GM19468 (cell line): ENCODE measurements at regions not wholly inside any gene's neighbourhood (a gene's known extent, or its start where the extent isn't known, plus 50 kb on each side); places are given as distances from the start of the nearest gene placed in this dataset.
"Not testable (repeated sequence)": the region's sequence is repeated elsewhere in the genome, so short reads cannot be mapped to it uniquely, and the experiment has no call there.

Experiments
- ATAC-seq: cut with Tn5 transposase; IDR thresholded peaks from one replicate; pipeline ENCODE4 v1.9.1; 2021; ENCODE audit warnings: mild to moderate bottlenecking, moderate library complexity, moderate number of reproducible peaks; ENCODE audit not compliant: unreplicated experiment; ENCODE audit errors: extremely low read depth

GRCh38 chr1:70737125-70737524, 310.5 kb downstream of the PTGER3 start:
- ATAC-seq: no peak

GRCh38 chr1:70738624-70739023, 309.0 kb downstream of the PTGER3 start:
- no peak for ATAC-seq

DNA sequence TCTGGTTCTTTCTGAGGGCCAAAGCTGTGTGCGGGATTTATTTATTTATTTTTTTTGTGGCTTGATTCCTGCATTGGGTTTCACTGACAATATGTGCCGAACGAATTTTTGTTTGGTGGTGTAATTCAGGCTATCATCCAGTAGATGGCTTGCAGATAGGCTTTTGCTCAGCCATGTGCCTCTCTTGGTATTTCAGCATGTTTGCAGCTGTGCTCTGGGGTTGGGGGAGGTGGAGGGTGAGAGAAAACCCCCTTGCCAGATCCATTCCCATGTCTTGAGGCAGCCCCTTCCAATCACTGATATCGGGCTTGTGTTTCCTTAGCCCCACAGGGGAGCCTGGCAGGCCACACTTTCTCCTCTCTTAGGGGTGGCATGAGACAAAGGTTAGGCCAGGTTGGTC, 302.4 kb downstream of the PTGER3 start:
- ATAC-seq: no peak

- ATAC-seq: not testable (repeated sequence)
These were observed 301.6 kb downstream of the PTGER3 start for GRCh38 chr1:70746062-70746461.

DNA sequence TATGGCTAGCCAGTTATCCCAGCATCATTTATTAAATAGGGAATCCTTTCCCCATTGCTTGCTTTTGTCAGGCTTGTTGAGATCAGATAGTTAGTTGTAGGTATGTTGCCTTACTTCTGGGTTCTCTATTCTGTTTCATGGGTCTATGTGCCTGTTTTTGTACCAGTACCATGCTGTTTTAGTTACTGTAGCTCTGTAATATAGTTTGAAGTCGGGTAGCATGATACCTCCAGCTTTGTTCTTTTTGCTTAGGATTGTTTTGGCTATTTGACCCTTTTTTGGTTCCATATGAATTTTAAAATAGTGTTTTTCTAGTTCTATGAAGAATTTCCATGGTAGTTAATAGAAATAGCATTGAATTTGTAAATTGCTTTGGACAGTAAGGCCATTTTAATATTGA, 300.5 kb downstream of the PTGER3 start:
- not testable (repeated sequence) for ATAC-seq

- not testable (repeated sequence) for ATAC-seq
These were observed 295.8 kb downstream of the PTGER3 start for GRCh38 chr1:70751676-70752287.

DNA sequence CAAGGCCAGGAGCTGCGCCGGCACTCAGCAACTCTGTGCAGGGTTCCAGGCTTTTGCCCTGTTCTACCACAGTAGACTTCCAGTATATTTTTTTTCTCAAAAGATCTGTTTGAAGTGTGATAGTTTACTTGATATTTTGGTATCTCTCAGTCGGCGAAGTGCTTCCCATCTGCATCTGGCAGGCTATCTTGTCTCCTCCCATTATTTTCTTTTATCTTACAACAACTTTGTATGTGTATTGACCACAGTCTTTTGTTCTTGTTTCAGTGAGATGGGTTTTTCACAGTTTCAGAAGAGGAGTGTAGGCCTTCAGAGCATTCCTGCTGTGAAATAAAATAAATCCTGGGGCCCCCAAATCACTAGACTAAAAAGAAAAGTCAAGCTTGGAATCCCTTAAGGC, 292.9 kb downstream of the PTGER3 start:
- no peak for ATAC-seq

DNA sequence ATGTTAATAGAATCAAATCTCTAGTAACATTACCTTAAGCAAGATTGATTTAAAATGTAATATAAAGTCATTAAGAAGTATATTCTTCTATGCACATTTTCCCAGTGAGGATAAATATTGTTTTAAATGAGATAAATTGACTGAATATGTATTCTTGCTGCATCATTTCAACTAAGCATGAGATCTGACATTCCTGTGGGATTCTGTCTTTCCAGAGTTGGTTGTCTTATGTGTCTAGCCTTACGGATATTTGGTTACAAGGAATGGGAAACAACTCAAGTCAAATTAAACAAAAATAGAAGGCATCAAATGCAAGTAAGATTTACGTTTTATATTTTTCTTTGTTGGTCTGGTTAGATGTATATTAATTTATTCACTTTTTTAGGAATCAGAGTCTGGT, 287.5 kb downstream of the PTGER3 start:
- no peak for ATAC-seq

DNA sequence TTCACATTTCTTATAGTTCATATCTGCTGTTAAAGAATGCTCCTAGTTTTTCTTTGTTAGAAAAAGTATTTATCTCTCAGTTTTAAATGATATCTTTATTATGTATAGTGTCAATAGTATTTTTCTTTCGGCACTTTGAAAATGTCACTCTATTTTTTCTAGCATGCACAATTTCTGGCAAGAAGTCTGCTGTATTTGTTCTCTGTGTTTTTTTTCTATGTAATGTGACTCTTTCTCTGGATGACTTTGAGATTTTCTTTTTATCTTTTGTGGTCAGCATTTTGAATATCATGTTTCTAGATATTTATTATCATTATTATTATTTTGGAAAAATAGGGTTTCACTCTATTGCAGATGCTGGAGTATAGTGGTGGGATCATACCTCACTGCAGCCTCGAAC, 285.2 kb downstream of the PTGER3 start:
- no peak for ATAC-seq

DNA sequence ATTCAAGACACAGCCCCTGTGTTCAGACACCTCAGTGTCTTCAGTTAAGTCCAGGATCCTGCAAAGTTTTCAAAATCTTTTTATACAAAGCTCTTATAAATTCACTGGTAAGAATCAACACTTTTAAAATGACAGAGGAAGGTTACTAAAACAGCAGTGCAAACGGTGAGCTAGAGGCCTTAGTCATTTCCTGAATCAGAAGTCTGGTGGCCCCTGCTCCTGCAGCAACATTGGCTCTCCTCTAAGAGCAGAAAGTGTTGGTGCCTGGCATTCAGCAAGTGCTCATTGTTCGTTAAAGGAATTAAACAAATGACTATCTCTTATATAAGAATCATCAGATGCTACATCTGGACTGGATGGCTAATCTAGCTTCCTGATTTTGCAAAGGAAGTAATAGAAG, 282.9 kb downstream of the PTGER3 start:
- no peak for ATAC-seq

DNA sequence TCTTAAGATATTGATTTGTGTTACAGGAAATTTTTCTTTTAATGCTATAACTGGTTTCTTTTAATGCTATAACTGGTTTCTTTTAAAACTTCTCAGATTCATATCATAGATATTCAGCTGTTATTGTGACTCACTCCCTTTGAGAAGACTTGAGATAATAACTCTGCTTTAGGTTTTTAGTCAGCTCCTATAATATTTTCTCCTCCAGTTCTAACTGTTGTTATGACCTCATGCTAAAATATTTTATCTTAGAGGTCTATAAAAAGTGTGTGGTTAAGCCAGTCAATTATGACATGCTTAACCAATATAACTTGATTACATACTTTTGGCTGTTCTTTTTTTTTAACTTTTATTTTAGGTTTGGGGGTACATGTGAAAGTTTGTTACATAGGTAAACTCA, 280.2 kb downstream of the PTGER3 start:
- ATAC-seq: no peak

DNA sequence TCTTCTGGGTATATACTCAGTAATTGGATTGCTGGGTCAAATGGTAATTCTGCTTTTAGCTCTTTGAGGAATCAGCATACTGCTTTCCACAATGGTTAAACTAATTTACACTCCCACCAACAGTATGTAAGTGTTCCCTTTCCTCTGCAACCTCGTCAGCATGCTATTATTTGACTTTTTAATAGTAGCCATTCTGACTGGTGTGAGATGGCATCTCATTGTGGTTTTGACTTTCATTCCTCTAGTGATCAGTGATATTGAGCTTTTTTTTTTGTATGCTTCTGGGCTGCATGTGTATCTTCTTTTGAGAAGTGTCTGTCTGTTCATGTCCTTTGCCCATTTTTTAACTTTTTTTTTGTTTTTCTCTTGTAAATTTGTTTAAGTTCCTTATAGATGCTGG, 279.4 kb downstream of the PTGER3 start:
- ATAC-seq: no peak

- no peak for ATAC-seq
These were observed 269.4 kb downstream of the PTGER3 start for GRCh38 chr1:70778056-70778762.

DNA sequence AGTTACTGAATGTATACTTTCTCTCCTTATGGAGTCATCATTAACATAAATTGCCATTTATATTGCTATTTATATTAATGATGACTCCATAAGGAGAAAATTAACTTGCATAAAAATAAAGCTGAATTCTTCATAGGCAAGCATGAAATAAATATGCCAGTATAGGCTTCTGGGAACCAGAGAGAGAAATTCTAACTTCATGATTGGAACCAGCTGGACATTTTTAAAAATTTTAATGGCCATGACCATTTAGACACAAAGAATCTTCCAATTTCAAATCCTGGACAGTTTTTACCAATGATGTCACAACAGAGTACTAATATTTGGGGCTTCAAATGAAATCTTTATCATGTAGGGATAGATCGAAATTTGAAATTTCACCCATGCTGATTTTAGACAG, 268.7 kb downstream of the PTGER3 start:
- no peak for ATAC-seq

DNA sequence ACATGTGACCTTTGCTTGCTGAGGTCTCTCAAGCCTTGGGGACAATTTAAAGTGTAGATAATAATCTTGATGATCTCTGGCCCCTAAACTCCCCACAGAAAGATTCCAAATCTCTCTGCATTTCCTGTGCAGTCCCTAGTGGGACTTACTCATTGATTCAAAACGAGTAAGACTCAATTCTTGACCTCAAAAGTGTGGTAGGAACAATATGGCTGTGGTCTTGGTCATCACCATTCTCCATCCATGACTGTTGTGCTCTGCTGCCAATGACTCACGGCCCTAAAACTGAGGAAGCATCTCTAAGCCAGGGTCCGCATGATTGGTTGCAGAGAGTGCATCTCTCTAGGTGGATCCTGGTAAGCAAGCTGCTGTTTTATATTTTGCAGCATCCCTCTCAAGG, 268.0 kb downstream of the PTGER3 start:
- no peak for ATAC-seq

DNA sequence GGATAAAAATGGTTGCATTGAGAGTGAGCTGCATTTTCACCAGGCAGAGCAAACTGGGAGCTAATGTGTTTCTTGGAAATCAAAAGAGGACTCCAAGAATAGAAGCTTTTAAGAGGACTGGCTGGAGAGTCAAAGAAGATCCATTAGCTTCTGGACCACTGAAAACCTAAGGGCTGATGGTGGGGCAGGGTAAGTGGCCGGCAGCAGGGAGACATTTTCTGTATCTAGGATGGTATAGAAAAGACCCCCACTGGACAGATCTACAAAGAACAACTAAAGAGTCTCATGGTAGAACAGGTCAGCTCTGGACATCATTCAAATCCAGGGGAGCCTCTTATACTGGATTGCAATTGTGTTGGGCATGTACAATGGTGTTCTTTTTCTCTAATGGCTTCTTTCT, 262.3 kb downstream of the PTGER3 start:
- ATAC-seq: no peak

DNA sequence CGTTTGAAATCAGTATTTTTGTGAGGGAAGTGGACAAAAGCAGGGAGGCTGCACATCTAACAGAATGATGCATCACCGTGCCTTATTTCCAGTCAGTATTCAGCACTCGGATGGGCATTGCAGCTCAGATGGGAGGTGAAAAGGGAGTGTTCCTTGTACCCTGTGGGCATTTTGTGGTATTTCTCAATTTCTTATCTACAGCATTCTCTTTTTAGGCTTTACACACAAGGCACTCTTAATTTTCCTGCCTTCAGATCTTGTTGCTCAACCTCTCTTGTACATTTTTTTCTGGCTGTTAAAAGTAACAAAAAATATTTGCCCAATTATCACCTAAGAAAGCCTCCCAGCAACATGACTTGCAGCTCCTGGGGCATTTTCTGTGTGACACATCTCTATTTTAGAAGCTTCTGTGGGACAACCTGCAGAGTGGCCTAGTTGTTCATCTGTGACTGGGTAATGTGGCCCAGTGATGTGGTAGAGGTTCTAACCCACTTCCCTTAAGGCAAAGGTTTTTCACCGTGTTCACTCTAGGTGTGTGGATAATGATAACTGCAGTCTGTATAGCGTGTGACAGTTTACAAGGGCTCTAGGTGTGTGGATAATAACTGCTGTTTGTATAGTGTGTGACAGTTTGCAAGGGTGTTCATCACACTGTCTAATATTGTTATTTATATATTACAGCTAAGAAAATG, 257.2 kb downstream of the PTGER3 start:
- no peak for ATAC-seq

GRCh38 chr1:70795064-70795463, 252.6 kb downstream of the PTGER3 start:
- not testable (repeated sequence) for ATAC-seq

GRCh38 chr1:70796298-70796697, 251.3 kb downstream of the PTGER3 start:
- ATAC-seq: not testable (repeated sequence)

DNA sequence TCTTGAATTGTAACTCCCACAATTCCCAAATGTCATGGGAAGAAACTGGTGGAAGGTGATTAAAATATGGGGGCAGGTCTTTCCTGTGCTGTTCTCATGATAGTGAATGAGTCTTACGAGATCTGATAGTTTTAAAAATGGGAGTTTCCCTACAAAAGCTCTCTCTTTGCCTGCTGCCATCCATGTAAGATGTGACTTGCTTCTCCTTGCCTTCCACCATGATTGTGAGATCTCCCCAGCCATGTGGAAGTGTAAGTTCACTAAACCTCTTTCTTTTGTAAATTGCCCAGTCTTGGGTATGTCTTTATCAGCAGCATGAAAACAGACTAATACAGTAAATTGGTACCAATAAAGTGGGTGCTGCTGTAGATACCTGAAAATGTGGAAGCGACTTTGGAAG, 245.0 kb downstream of the PTGER3 start:
- not testable (repeated sequence) for ATAC-seq

DNA sequence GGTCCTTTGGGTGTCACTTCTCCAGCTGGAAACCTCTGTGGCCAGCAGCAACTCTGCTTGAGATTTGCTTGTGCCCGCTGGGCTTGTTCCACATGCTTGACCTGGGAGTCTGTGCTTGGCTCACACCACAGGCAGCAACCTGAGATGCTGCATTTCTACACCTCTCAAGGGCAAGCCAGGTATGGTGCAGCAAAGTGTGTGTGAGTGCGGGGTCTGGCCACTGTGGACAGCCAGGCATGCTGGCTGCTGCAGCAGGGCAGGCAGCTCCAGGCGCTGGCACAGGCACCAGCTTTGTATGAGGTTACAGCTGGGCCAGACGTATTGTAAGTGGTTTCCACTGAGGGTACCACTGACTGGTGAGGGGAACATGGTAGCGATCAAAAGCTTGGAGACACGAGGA, 242.0 kb downstream of the PTGER3 start:
- ATAC-seq: no peak
